Panc1 (cell line): ENCODE measurements at regions not wholly inside any gene's neighbourhood (a gene's known extent, or its start where the extent isn't known, plus 50 kb on each side); places are given as distances from the start of the nearest gene placed in this dataset.

Source experiments
- CTCF ChIP-seq: fragments of 450-650 bp; IDR thresholded peaks from 2 replicates; pipeline ENCODE4 v1.5.1; 2017; ENCODE audit warnings: mild to moderate bottlenecking
- POLR2AphosphoS5 ChIP-seq: IDR thresholded peaks from 2 replicates; pipeline ENCODE4 v1.6.1; 2012; ENCODE audit warnings: mild to moderate bottlenecking, low read depth, low read length, moderate library complexity
- REST ChIP-seq, 2 experiments: IDR thresholded peaks; 2 replicates each; pipeline ENCODE4 v1.6.1; 2011 to 2012; ENCODE audit warnings: low read depth in 2 of 2, control low read depth in 1 of 2, low read length in 1 of 2, mild to moderate bottlenecking in 1 of 2, moderate library complexity in 1 of 2; ENCODE audit not compliant: insufficient read depth in 1 of 2
- SIN3A ChIP-seq: IDR thresholded peaks from 2 replicates; pipeline ENCODE4 v1.6.1; 2012; ENCODE audit warnings: low read depth, mild to moderate bottlenecking, low read length, moderate library complexity, borderline replicate concordance; ENCODE audit not compliant: insufficient read depth
- TCF7L2 ChIP-seq: IDR thresholded peaks from 2 replicates; pipeline ENCODE4 v1.6.1; 2011; ENCODE audit warnings: mild to moderate bottlenecking, low read depth, low read length, inconsistent platforms

- TF ChIP-seq CTCF (no peak), POLR2AphosphoS5 (no peak), SIN3A (no peak), TCF7L2 (no peak), REST (IDR thresholded peaks at IDR 0.05; ENCODE audit: insufficient read depth in 1 of 2, low read depth in 2 of 2, low read length in 1 of 2) (no peak)
These were observed 64.2 kb upstream of the SYTL5 start for GRCh38 chrX:37942170-37942569.
